ENCODE measurements at regions not wholly inside any gene's neighbourhood (a gene's known extent, or its start where the extent isn't known, plus 50 kb on each side); places are given as distances from the start of the nearest gene placed in this dataset.

- TF ChIP-seq CTCF (IDR thresholded peaks at IDR 0.05) (no peak), POLR2A (IDR thresholded peaks at IDR 0.05) (no peak)
Measured at GRCh38 chr3:140844072-140844471, 97.6 kb upstream of the SLC25A36 start.
